ENCODE measurements at regions not wholly inside any gene's neighbourhood (a gene's known extent, or its start where the extent isn't known, plus 50 kb on each side); places are given as distances from the start of the nearest gene placed in this dataset.

DNA sequence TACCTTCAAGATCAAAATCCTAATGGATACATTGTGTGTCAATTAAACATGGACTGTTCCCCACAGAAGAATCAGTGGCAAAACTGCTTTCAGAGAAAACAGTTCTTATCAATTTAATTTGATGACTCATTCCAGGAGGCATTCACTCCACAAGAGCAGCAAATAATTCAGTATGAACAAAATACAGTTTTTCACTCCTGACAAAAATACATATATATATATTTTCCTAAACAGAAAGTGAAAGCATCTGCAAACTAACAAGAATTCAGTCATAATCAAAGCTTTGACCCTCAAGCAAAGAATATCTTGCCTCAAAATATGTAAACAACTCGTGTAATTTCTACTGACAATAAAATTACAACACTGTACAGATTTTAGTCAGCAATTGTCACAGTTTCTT is 685.1 kb upstream of the SLC8A1 start:
- Histone ChIP-seq H3K9me3 (ENCODE audit: control insufficient read depth, low read length) (no peaks in the 10 kb centered on the region), H3K36me3 (ENCODE audit: control insufficient read depth, insufficient read depth, low read length) (no peaks in the 10 kb centered on the region), H3K27ac (ENCODE audit: insufficient read depth, low read length, poor library complexity, severe bottlenecking) (no peak overlapping the region), H3K4me1 (ENCODE audit: control insufficient read depth, insufficient read depth, low read length, poor library complexity, severe bottlenecking) (no peaks in the 10 kb centered on the region), H3K4me3 (ENCODE audit: insufficient read depth, low read depth, low read length, poor library complexity, severe bottlenecking) (no peak overlapping the region), H3K27me3 (replicated peaks; ENCODE audit: control insufficient read depth, insufficient read depth, low read length, poor library complexity, severe bottlenecking) (no peaks in the 10 kb centered on the region)
- DNase-seq = no peak

DNA sequence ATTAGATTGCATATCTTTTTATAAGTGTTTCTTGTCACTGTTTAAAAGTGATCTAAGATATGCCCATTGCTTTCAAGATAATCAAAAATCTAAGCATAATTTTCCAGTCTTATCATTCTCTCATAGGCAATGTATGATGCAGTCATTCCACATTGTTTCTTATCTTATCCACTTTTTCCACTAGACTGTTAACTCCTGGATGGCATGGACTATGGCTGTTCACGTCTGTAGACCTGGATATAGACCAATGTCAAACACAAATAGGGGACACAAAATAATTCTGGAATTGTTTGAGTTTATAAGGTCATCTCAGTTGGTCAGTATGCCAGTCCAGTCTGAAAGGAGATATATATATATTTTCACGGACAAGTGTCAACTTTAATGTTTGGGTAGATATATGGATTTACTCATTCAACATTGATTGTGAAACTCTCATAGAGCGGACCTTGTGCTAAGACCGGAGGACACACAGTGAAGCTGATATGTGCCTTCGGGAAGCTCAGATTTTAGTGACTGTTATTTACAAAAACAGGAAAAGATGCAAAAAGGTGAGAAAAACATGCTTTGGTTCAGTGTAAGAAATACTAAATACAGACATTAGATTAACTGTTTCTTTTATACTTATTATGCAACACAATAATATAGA is 689.4 kb upstream of the SLC8A1 start:
- H3K36me3 ChIP-seq (ENCODE audit: control insufficient read depth, insufficient read depth, low read length) = no peaks in the 10 kb centered on the region
- no peaks in the 10 kb centered on the region for H3K9me3 ChIP-seq (ENCODE audit: control insufficient read depth, low read length)
- H3K4me3 ChIP-seq (ENCODE audit: insufficient read depth, low read depth, low read length, poor library complexity, severe bottlenecking) = no peak overlapping the region
- H3K27me3 ChIP-seq (replicated peaks; ENCODE audit: control insufficient read depth, insufficient read depth, low read length, poor library complexity, severe bottlenecking) = no peaks in the 10 kb centered on the region
- no peaks in the 10 kb centered on the region for H3K4me1 ChIP-seq (ENCODE audit: control insufficient read depth, insufficient read depth, low read length, poor library complexity, severe bottlenecking)
- no peak overlapping the region for H3K27ac ChIP-seq (ENCODE audit: insufficient read depth, low read length, poor library complexity, severe bottlenecking)
- DNase-seq = no peak

DNA sequence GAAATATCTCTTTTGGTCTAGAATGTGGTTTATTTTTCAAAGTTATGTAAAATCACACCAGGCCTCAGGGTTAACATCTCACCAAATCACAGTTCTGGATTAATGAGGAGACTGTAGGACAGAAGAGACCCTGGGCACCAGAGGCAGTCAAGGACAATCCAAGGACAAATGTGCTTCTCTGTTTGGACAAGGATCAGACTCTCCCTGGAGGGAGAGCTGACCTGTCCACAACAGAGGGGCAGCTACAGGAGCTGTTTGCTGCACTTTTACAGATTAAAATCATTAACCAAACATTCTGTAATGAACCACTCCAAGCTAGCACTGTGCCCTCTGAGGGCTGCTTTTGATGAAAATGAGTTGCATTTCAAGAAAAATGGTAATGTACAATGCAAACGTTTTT is 690.6 kb upstream of the SLC8A1 start:
- Histone ChIP-seq H3K27ac (ENCODE audit: insufficient read depth, low read length, poor library complexity, severe bottlenecking) (no peak overlapping the region), H3K36me3 (ENCODE audit: control insufficient read depth, insufficient read depth, low read length) (no peaks in the 10 kb centered on the region), H3K27me3 (replicated peaks; ENCODE audit: control insufficient read depth, insufficient read depth, low read length, poor library complexity, severe bottlenecking) (no peaks in the 10 kb centered on the region), H3K9me3 (ENCODE audit: control insufficient read depth, low read length) (no peaks in the 10 kb centered on the region), H3K4me3 (ENCODE audit: insufficient read depth, low read depth, low read length, poor library complexity, severe bottlenecking) (no peak overlapping the region), H3K4me1 (ENCODE audit: control insufficient read depth, insufficient read depth, low read length, poor library complexity, severe bottlenecking) (no peaks in the 10 kb centered on the region)
- DNase-seq = no peak

DNA sequence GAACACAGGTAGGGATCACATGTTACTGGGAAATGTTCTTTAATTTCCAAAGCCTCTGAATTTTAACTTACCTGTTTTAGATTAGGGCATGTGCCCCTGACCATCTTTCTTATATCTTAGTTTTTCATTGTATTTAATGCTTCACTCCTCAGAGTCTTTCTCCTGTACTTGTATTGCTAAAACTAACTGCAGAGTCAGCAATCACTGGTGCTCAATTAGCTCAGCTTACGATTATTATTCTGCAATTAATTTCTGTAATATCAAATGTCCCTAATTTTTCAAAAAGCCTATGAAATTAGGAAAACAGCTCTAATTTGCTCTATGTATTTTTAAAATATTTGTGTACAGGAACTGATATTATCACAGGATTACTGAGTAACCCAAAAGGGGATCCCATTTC is 693.2 kb upstream of the SLC8A1 start:
- Histone ChIP-seq H3K9me3 (ENCODE audit: control insufficient read depth, low read length) (no peaks in the 10 kb centered on the region), H3K36me3 (ENCODE audit: control insufficient read depth, insufficient read depth, low read length) (no peaks in the 10 kb centered on the region)

DNA sequence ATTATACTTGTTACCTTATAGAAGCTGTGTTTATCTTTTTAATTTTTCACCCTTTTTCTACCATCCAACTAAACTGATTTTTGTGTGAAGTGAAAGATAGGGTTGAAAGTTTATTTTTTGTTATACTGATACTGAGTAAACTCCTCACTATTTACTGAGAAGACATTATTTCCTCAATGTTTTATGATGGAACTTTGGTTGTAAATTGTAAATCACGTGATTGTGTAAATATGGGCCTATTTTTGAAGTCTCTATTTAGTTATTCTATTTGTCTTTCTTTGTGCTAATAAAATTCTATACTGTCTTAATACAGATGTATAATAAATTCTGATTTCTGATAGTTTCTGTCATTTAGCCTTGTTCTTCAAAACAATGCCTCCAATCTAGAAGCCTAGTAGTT is 697.2 kb upstream of the SLC8A1 start:
- Histone ChIP-seq H3K27me3 (replicated peaks; ENCODE audit: control insufficient read depth, insufficient read depth, low read length, poor library complexity, severe bottlenecking) (no peaks in the 10 kb centered on the region), H3K36me3 (ENCODE audit: control insufficient read depth, insufficient read depth, low read length) (no peaks in the 10 kb centered on the region), H3K9me3 (ENCODE audit: control insufficient read depth, low read length) (no peaks in the 10 kb centered on the region), H3K4me3 (ENCODE audit: insufficient read depth, low read depth, low read length, poor library complexity, severe bottlenecking) (no peak overlapping the region), H3K4me1 (ENCODE audit: control insufficient read depth, insufficient read depth, low read length, poor library complexity, severe bottlenecking) (no peaks in the 10 kb centered on the region), H3K27ac (ENCODE audit: insufficient read depth, low read length, poor library complexity, severe bottlenecking) (no peak overlapping the region)
- no peak for DNase-seq

More for the DNA sequence above, 693.2 kb upstream of the SLC8A1 start:
- Histone ChIP-seq H3K27ac (ENCODE audit: insufficient read depth, low read length, poor library complexity, severe bottlenecking) (no peak overlapping the region), H3K4me3 (ENCODE audit: insufficient read depth, low read depth, low read length, poor library complexity, severe bottlenecking) (no peak overlapping the region), H3K4me1 (ENCODE audit: control insufficient read depth, insufficient read depth, low read length, poor library complexity, severe bottlenecking) (no peaks in the 10 kb centered on the region), H3K27me3 (replicated peaks; ENCODE audit: control insufficient read depth, insufficient read depth, low read length, poor library complexity, severe bottlenecking) (no peaks in the 10 kb centered on the region)
- no peak for DNase-seq

- no peak overlapping the region for H3K27ac ChIP-seq (ENCODE audit: insufficient read depth, low read length, poor library complexity, severe bottlenecking)
- H3K9me3 ChIP-seq (ENCODE audit: control insufficient read depth, low read length) = no peaks in the 10 kb centered on the region
- no peaks in the 10 kb centered on the region for H3K27me3 ChIP-seq (replicated peaks; ENCODE audit: control insufficient read depth, insufficient read depth, low read length, poor library complexity, severe bottlenecking)
- no peak overlapping the region for H3K4me3 ChIP-seq (ENCODE audit: insufficient read depth, low read depth, low read length, poor library complexity, severe bottlenecking)
- H3K36me3 ChIP-seq (ENCODE audit: control insufficient read depth, insufficient read depth, low read length) = no peaks in the 10 kb centered on the region
- H3K4me1 ChIP-seq (ENCODE audit: control insufficient read depth, insufficient read depth, low read length, poor library complexity, severe bottlenecking) = no peaks in the 10 kb centered on the region
- no peak for DNase-seq
Measured at GRCh38 chr2:41151746-41152145, 699.9 kb upstream of the SLC8A1 start.

DNA sequence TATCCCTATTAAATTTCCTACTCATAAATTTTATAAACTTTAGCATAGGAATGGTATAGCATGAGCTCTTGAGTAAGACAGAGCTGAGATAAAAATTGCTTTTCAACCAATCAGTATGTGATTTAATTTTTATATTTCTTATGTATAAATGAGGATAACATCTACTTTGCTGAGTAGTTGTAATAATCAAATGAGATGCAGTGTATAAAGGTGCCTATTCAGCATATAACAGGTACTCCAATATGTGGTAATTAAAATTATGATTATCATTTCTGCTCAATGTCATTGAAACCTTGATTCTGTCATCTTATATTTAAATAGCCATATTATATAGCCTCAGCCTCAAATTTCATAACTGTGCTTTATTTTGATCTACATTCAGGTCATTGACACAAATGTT is 700.4 kb upstream of the SLC8A1 start:
- no peak overlapping the region for H3K4me3 ChIP-seq (ENCODE audit: insufficient read depth, low read depth, low read length, poor library complexity, severe bottlenecking)
- H3K27ac ChIP-seq (ENCODE audit: insufficient read depth, low read length, poor library complexity, severe bottlenecking) = no peak overlapping the region
- no peaks in the 10 kb centered on the region for H3K9me3 ChIP-seq (ENCODE audit: control insufficient read depth, low read length)
- H3K36me3 ChIP-seq (ENCODE audit: control insufficient read depth, insufficient read depth, low read length) = no peaks in the 10 kb centered on the region
- DNase-seq = no peak
- no peaks in the 10 kb centered on the region for H3K27me3 ChIP-seq (replicated peaks; ENCODE audit: control insufficient read depth, insufficient read depth, low read length, poor library complexity, severe bottlenecking)
- no peaks in the 10 kb centered on the region for H3K4me1 ChIP-seq (ENCODE audit: control insufficient read depth, insufficient read depth, low read length, poor library complexity, severe bottlenecking)

GRCh38 chr2:41160439-41160838 is 708.5 kb upstream of the SLC8A1 start:
- no peaks in the 10 kb centered on the region for H3K9me3 ChIP-seq (ENCODE audit: control insufficient read depth, low read length)
- no peak overlapping the region for H3K4me3 ChIP-seq (ENCODE audit: insufficient read depth, low read depth, low read length, poor library complexity, severe bottlenecking)
- no peak overlapping the region for H3K27ac ChIP-seq (ENCODE audit: insufficient read depth, low read length, poor library complexity, severe bottlenecking)
- no peaks in the 10 kb centered on the region for H3K36me3 ChIP-seq (ENCODE audit: control insufficient read depth, insufficient read depth, low read length)
- no peaks in the 10 kb centered on the region for H3K4me1 ChIP-seq (ENCODE audit: control insufficient read depth, insufficient read depth, low read length, poor library complexity, severe bottlenecking)
- no peak for DNase-seq
- H3K27me3 ChIP-seq (replicated peaks; ENCODE audit: control insufficient read depth, insufficient read depth, low read length, poor library complexity, severe bottlenecking) = no peaks in the 10 kb centered on the region

DNA sequence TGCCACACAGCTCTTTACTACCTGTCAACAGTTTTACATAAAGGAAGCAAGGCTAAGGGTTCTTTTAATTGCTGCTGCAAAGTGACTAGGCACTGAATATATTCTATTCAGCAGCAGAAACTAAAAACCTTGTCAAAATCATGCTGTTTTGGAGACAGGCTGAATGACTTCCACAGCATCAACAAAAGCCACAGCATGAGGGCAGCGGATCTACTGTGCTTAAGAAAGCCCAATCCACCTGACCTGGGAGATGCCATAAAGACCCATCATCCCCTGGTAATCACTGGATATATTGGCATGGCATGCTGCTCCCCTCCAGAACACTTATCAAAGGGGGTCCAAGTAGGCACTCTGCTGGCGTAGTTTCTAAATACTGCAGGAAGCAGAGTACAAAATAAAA is 715.1 kb upstream of the SLC8A1 start:
- Histone ChIP-seq H3K4me3 (ENCODE audit: insufficient read depth, low read depth, low read length, poor library complexity, severe bottlenecking) (no peak overlapping the region), H3K4me1 (ENCODE audit: control insufficient read depth, insufficient read depth, low read length, poor library complexity, severe bottlenecking) (no peaks in the 10 kb centered on the region), H3K27ac (ENCODE audit: insufficient read depth, low read length, poor library complexity, severe bottlenecking) (no peak overlapping the region), H3K9me3 (ENCODE audit: control insufficient read depth, low read length) (no peaks in the 10 kb centered on the region), H3K36me3 (ENCODE audit: control insufficient read depth, insufficient read depth, low read length) (no peaks in the 10 kb centered on the region), H3K27me3 (replicated peaks; ENCODE audit: control insufficient read depth, insufficient read depth, low read length, poor library complexity, severe bottlenecking) (no peaks in the 10 kb centered on the region)
- no peak for DNase-seq

DNA sequence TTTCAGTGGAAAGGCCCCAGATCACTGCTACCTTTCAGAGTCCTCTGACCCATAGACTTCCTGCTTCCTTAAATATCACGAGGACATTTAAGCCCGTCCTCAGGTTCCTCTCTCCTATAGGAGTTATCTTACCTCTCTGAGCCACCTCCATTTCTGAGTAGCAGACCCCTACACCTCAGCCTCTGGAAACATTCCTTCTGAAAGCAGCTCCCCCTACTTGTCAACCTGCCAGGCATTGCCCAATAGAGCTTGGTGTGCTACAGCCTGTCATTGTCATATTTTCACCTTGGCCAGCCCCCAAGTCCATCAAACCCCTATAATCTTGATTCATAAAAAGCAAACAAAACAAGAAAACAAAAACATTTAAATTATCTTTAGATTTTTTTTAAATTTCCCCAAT is 717.9 kb upstream of the SLC8A1 start:
- Histone ChIP-seq H3K27me3 (replicated peaks; ENCODE audit: control insufficient read depth, insufficient read depth, low read length, poor library complexity, severe bottlenecking) (no peaks in the 10 kb centered on the region), H3K27ac (ENCODE audit: insufficient read depth, low read length, poor library complexity, severe bottlenecking) (no peak overlapping the region), H3K36me3 (ENCODE audit: control insufficient read depth, insufficient read depth, low read length) (no peaks in the 10 kb centered on the region), H3K9me3 (ENCODE audit: control insufficient read depth, low read length) (no peaks in the 10 kb centered on the region), H3K4me1 (ENCODE audit: control insufficient read depth, insufficient read depth, low read length, poor library complexity, severe bottlenecking) (no peaks in the 10 kb centered on the region), H3K4me3 (ENCODE audit: insufficient read depth, low read depth, low read length, poor library complexity, severe bottlenecking) (no peak overlapping the region)
- DNase-seq = no peak

Data from effector memory CD4-positive, alpha-beta T cell (primary cell).